PFSK-1 (cell line): ENCODE measurements at regions not wholly inside any gene's neighbourhood (a gene's known extent, or its start where the extent isn't known, plus 50 kb on each side); places are given as distances from the start of the nearest gene placed in this dataset.

ENCODE experiments used
- FOXP2 ChIP-seq: optimal IDR thresholded peaks from 2 replicates; pipeline ENCODE3; 2011; ENCODE audit warnings: borderline replicate concordance, control low read depth, inconsistent platforms; ENCODE audit not compliant: insufficient read depth; ENCODE audit errors: extremely low read length, extremely low read depth
- POLR2AphosphoS5 ChIP-seq: IDR thresholded peaks from 2 replicates; pipeline ENCODE4 v1.6.1; 2012; ENCODE audit warnings: low read depth, mild to moderate bottlenecking, control low read depth, low read length, moderate library complexity
- SIN3A ChIP-seq: IDR thresholded peaks from 2 replicates; pipeline ENCODE4 v1.6.1; 2012; ENCODE audit warnings: mild to moderate bottlenecking, low read length, moderate library complexity, borderline replicate concordance; ENCODE audit not compliant: insufficient read depth
- TAF1 ChIP-seq: IDR thresholded peaks from 2 replicates; pipeline ENCODE4 v1.6.1; 2012; ENCODE audit warnings: low read length, control low read depth, borderline replicate concordance; ENCODE audit not compliant: insufficient read depth
- TF ChIP-seq, protein P1 (sequence below), 2 experiments: IDR thresholded peaks; 2 replicates each; pipeline versions ENCODE4 v1.6.1 to v1.8.0; 2011 to 2012; ENCODE audit warnings: low read depth in 2 of 2, low read length in 2 of 2, control low read depth in 1 of 2, inconsistent platforms in 1 of 2, mild to moderate bottlenecking in 1 of 2, moderate library complexity in 1 of 2; ENCODE audit not compliant: insufficient read depth in 1 of 2

DNA sequence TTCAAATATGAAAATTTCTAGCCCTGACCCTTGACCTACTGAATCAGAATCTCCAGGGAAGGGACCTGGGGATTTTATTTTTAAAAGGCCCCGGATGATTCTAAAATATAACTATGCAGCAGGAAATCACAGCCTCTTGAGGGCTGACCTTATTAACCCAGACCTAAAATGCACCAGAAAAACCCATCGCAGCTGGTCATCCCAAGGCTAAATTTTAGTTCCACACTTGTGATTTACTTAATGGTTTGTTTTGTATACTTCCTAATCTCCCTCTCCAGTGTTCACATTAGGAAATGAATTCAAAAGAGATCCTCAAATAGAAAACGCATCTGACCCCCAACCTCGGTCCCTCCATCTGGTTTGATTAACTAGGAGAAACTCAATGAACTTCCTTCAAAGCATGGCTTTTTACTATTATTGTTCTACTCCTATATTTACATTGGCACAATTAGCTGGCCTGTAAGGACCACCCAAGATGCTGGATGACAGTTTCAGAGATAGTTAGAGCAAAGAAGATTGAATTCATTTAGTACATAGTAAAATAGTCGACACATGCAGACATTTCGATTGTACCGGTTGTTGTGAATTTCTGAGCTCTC lies 147.8 kb upstream of the MED14 start:
- TF ChIP-seq FOXP2: no peak
- no peak for TF ChIP-seq TAF1
- TF ChIP-seq, protein P1, sequence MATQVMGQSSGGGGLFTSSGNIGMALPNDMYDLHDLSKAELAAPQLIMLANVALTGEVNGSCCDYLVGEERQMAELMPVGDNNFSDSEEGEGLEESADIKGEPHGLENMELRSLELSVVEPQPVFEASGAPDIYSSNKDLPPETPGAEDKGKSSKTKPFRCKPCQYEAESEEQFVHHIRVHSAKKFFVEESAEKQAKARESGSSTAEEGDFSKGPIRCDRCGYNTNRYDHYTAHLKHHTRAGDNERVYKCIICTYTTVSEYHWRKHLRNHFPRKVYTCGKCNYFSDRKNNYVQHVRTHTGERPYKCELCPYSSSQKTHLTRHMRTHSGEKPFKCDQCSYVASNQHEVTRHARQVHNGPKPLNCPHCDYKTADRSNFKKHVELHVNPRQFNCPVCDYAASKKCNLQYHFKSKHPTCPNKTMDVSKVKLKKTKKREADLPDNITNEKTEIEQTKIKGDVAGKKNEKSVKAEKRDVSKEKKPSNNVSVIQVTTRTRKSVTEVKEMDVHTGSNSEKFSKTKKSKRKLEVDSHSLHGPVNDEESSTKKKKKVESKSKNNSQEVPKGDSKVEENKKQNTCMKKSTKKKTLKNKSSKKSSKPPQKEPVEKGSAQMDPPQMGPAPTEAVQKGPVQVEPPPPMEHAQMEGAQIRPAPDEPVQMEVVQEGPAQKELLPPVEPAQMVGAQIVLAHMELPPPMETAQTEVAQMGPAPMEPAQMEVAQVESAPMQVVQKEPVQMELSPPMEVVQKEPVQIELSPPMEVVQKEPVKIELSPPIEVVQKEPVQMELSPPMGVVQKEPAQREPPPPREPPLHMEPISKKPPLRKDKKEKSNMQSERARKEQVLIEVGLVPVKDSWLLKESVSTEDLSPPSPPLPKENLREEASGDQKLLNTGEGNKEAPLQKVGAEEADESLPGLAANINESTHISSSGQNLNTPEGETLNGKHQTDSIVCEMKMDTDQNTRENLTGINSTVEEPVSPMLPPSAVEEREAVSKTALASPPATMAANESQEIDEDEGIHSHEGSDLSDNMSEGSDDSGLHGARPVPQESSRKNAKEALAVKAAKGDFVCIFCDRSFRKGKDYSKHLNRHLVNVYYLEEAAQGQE (IDR thresholded peaks at IDR 0.05; ENCODE audit: insufficient read depth in 1 of 2, low read depth in 2 of 2, low read length in 2 of 2): no peak
- no peak for TF ChIP-seq SIN3A
- TF ChIP-seq POLR2AphosphoS5: no peak

DNA sequence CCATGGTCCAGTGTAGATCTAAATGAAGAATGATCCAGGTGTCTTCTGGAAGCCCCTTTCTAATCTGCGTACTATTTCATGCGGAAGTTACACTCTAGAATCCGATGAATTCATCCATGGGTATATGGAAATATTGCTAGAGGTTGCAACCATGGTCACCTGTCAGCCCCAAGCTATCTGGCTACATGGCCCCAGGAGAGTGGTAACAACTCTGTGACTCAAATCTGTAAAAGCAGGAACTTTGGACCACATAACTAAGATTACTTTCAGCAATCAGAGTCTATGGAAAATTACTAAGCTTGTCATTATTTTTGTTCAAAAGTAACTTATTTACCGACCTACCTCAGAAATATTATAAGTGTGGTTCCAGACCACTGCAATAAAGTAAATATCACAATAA lies 150.6 kb upstream of the MED14 start:
- TF ChIP-seq FOXP2: no peak
- TF ChIP-seq TAF1: no peak
- TF ChIP-seq, protein P1 (IDR thresholded peaks at IDR 0.05; ENCODE audit: insufficient read depth in 1 of 2, low read depth in 2 of 2, low read length in 2 of 2): no peak
- TF ChIP-seq SIN3A: no peak
- no peak for TF ChIP-seq POLR2AphosphoS5

DNA sequence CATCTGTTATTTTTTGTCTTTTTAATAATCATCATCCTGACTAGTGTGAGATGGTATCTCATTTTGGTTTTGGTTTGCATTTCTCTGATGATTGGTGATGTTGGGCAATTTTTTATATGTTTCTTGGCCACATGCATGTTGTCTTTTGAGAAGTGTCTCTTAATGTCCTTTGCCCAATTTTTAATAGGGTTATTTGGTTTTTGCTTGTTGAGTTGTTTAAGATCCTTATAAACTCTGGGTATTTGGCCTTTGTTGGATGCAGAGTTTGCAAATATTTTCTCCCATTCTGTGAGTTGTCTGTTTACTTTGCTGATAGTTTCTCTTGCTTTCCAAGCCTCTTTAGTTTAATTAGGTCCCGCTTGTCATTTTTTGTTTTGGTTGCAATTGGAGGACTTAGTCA lies 152.1 kb upstream of the MED14 start:
- TF ChIP-seq POLR2AphosphoS5: no peak
- TF ChIP-seq SIN3A: no peak
- TF ChIP-seq, protein P1 (IDR thresholded peaks at IDR 0.05; ENCODE audit: insufficient read depth in 1 of 2, low read depth in 2 of 2, low read length in 2 of 2): no peak
- TF ChIP-seq FOXP2: no peak
- TF ChIP-seq TAF1: no peak

DNA sequence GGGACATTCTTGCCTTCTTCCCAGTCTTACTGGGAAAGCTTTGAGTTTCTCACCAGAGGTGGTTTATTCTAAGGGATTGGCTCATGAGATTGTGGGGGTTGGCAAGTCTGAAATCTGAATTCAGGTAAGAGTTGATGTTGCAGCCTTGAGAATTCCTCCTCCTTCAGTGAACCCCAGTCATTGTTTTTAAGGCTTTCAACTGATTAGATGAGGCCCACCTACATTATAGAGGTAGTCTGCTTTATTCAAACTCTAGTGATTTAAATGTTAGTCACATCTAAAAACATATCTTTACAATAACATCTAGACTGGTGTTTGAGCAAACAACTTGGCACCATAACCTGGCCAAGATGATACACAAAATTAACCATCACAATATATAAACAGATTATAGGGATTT lies 156.5 kb upstream of the MED14 start:
- TF ChIP-seq SIN3A (no peak), POLR2AphosphoS5 (no peak), TAF1 (no peak), FOXP2 (no peak)
- TF ChIP-seq, protein P1 (IDR thresholded peaks at IDR 0.05; ENCODE audit: insufficient read depth in 1 of 2, low read depth in 2 of 2, low read length in 2 of 2): no peak
